ENCODE measurements at regions not wholly inside any gene's neighbourhood (a gene's known extent, or its start where the extent isn't known, plus 50 kb on each side); places are given as distances from the start of the nearest gene placed in this dataset.

- DNase-seq, result no peak
- intact Hi-C loops (cut with DNase I), result no loop called here
These were observed 936.0 kb upstream of the SLC10A2 start for GRCh38 chr13:104002216-104002615.

- no peak for DNase-seq
- intact Hi-C loops (cut with DNase I), result no loop called here
These were observed 935.5 kb upstream of the SLC10A2 start for GRCh38 chr13:104001766-104002165.

GRCh38 chr13:103996733-103997132 lies 930.5 kb upstream of the SLC10A2 start:
- no peak for DNase-seq
- intact Hi-C loops (cut with DNase I), result no loop called here

DNA sequence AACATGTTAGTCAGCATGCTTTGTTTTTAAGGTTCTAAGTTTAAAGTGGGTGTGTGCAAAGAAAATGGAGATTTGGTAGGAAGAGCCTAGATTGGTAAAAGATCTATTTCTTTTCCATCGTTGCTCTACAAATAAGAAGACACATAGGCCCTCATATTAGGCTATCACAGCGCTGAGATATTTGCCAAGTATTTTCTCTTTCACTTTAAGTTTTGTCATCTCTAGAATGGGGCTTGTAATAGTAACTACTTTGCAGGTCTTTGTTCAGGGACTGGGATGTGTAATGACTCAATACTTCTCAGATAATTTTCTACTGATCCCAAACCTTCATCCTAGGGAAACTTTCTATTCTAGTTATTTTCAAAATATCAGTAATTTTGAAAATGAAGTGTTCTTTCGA lies 917.7 kb upstream of the SLC10A2 start:
- intact Hi-C loops (cut with DNase I), result no loop called here
- DNase-seq, result no peak

GRCh38 chr13:103976371-103976770 lies 910.2 kb upstream of the SLC10A2 start:
- no peak for DNase-seq
- intact Hi-C loops (cut with DNase I), result no loop called here

- DNase-seq, result no peak
- intact Hi-C loops (cut with DNase I), result no loop called here
These were observed 907.5 kb upstream of the SLC10A2 start for GRCh38 chr13:103973740-103974139.

DNA sequence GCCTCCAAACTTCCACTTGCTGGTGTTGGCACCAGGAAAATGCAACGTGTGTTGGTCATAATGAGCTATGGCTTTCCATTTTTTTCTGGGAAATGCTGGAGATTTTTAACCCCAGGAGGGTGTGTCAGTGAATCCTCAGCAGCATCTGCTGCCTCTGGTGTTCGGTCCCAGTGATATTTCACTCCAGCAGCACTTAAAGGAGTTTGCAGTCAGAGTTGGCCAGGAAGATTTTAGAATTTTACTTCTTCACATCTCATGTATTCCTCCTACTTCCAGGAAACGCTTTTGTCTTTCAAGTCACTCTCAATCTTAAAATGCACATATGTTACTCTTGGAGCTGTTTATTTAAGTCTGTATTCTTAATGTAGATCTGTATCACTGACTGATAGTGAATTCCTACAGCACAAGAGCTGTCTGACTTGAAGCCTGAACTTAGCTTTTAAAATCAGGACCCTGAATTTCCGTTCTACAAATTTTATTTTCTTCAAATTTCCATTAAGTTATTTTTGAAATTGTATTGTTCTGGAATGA lies 903.4 kb upstream of the SLC10A2 start:
- no peak for DNase-seq
- intact Hi-C loops (cut with DNase I), result no loop called here

DNA sequence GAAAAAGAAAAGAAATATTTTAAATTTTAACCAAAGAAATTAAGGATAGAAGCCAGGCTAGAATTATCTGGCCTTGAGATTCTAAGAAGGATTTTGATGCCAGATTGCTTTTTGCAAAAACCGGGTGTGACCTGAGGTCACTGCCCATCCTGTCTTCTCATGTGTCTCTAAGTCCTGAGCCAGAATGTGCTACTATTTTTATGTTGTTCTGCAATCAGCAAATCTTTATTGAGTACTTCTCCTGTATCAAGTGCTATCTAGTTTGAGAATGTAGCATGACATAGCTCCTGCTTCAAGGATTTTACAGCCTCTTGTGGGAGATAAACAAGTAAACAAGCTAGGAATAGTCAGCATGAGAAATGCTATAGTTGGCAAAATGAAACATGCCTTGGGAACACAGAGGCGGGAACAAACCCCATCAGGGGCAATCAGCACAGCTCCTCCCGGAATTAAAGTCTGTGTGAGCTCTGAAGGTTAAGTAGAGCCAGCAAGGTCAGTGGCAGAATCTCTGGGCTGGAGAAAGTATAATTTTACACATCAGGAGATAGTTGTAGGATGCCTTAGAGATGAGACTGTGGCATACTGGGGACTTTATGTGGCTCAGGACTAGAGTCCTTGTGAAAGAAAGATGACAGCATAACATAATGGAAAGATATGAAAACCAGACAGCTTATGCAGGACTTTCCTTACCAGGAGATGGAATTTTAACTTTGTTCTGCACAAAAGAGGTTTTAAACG lies 899.5 kb upstream of the SLC10A2 start:
- intact Hi-C loops (cut with DNase I), result no loop called here
- DNase-seq, result no peak

- no peak for DNase-seq
- intact Hi-C loops (cut with DNase I), result no loop called here
These were observed 895.6 kb upstream of the SLC10A2 start for GRCh38 chr13:103961784-103962183.

DNA sequence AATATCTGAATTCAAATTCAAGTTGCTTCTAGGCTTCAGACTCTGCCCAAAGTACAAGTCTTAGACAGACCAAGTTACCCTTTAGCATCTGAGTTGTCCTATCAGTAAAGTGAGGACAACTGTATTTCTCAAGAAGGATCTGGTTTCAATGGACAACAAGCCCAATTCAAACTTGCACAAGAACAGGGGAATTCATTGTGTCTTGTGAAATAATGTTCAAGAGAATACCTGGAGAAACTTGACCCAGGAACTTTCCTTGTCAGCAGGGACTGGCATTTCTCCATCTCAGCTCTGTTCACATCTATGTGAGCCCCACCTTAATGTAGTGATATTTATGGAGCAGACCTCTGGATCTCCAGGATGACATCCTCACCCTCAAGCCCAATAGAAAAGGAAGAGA lies 894.9 kb upstream of the SLC10A2 start:
- intact Hi-C loops (cut with DNase I), result no loop called here
- DNase-seq, result no peak

DNA sequence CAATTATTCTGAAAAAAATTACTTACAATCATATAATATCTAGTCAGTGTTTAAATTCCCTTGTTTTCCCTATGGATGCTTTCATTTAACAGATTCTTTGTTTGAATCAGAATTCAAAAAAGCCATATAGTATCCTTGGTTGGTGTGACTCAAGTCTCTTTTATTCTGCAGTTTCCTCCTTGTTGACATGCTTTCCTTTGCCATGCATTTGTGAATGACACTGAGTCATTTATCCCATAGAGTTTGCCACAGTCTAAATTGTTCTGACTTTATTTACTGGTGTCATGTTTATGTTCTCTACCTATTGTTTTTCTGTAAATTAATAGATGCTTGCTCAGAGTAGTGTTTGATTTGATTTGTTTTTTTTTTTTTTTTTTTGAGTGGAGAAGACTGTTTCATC lies 893.8 kb upstream of the SLC10A2 start:
- intact Hi-C loops (cut with DNase I), result no loop called here
- no peak for DNase-seq

GRCh38 chr13:103958691-103959090 lies 892.5 kb upstream of the SLC10A2 start:
- no peak for DNase-seq
- intact Hi-C loops (cut with DNase I), result no loop called here

- no peak for DNase-seq
- intact Hi-C loops (cut with DNase I), result no loop called here
These were observed 891.7 kb upstream of the SLC10A2 start for GRCh38 chr13:103957939-103958338.

GRCh38 chr13:103953859-103954258 lies 887.6 kb upstream of the SLC10A2 start:
- intact Hi-C loops (cut with DNase I), result no loop called here
- DNase-seq, result peak in 2 of 10 donors; percentile 3 to 58

GRCh38 chr13:103952183-103952582 lies 886.0 kb upstream of the SLC10A2 start:
- intact Hi-C loops (cut with DNase I), result no loop called here
- no peak for DNase-seq

DNA sequence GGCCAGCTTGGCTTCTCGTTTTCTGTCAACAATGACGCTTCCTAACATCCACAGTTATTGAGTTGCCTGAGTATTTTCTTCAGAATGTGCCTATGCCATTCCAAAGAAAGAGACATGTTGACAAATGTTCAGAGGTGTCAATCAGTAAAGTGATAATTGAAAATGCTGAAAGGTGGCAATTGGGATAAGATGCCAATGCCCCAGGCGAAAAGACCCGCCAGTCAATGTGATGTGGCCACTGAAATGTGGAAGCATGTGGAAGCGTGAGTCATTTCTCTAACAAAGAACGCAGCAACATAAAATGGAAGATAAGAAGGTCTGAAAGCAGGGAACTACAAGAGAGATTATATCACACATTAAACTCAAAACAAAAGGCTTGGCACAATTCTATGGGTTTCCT lies 882.2 kb upstream of the SLC10A2 start:
- no peak for DNase-seq
- intact Hi-C loops (cut with DNase I), result no loop called here

DNA sequence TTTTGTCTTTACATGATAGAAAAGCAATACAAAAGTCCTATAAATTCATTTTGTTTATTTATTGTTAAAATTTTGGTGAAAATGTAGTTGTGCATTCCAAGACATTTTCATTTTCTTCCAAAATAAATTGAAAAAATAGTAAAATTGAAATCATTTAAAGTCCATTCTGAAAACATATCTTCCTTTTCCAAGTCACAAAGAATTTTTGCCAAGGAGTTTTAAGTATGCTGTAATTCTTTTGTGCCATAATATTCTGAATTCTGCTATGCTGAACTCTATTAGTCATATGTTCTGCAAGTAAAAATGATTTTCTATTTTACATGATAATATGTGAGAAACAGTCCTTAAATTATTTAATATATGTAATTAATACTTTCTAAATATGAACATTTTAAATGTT lies 879.6 kb upstream of the SLC10A2 start:
- no peak for DNase-seq
- intact Hi-C loops (cut with DNase I), result no loop called here

- no peak for DNase-seq
- intact Hi-C loops (cut with DNase I), result no loop called here
These were observed 875.4 kb upstream of the SLC10A2 start for GRCh38 chr13:103941506-103942140.

DNA sequence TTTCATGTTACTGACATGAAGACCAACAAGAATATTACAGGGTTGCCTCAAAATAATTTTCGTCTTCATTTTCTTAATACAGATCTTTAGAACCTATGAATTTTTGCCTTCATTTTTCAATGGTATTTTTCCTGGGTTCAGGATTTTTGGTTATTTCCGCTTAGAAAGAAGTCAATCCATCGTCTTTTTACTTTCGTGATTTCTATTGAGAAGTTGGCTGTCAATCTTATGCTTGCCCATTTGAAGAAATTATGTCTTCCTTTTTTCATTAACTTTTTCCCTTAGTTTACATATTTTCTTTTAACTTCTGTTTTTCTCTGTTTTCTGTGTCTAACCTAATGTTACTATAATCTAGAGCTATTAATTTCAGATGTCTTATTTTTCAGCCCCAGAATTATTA lies 868.9 kb upstream of the SLC10A2 start:
- no peak for DNase-seq
- intact Hi-C loops (cut with DNase I), result no loop called here

- no peak for DNase-seq
- intact Hi-C loops (cut with DNase I), result no loop called here
These were observed 865.7 kb upstream of the SLC10A2 start for GRCh38 chr13:103931885-103932284.

GRCh38 chr13:103931331-103931845 lies 865.2 kb upstream of the SLC10A2 start:
- no peak for DNase-seq
- intact Hi-C loops (cut with DNase I), result no loop called here

GRCh38 chr13:103926118-103926517 lies 859.9 kb upstream of the SLC10A2 start:
- no peak for DNase-seq
- intact Hi-C loops (cut with DNase I), result no loop called here

Data from posterior cingulate gyrus (tissue), 11 donors.